Amniotic epithelial cell (primary cell): ENCODE measurements at regions not wholly inside any gene's neighbourhood (a gene's known extent, or its start where the extent isn't known, plus 50 kb on each side); places are given as distances from the start of the nearest gene placed in this dataset.

ENCODE experiments used
- DNase-seq: peaks from one replicate; pipeline ENCODE4 v3.0.0-alpha.2; 2010; ENCODE audit warnings: low read depth

- DNase-seq, result no peak
These were observed 67.7 kb downstream of the MGST1 start for GRCh38 chr12:16415155-16415554.

GRCh38 chr12:16417058-16417457 is 69.6 kb downstream of the MGST1 start:
- DNase-seq, result no peak

DNA sequence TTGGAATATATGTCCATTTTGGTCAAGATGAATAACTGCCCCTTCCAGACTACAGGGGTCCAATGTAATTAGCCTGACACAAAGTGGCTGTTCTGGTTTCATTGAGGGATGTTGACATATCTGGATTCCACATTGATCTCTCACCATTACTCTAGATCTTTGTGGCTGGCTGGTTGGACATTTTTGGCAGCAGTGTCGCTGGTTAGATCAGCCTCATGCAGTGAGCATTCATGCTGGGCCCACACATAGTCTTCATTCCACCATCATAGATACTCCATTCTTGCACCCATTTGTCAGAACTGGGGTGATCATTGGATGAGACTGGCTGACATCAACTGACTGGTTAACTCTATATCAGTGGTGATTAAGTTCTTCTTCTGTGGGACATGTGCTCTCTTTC is 74.4 kb downstream of the MGST1 start:
- DNase-seq, result peak; percentile 7

DNA sequence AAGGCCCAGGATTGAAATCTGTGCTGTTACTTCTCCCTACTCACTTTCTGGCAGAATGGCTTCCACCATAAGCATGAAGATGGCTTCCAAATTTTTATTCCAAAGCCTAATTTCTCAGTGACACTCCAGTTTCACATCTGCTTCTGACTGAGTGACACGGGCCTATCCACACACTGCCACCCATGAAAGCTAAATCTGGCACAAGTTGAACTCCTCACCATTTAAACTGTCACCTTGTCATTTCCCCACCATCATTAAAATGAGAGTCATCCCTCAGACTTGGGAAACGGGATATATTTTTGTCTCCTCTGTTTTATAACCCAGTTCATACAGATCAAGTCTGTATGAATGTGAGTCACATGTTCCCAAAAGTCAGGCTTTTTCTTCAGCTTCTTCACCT is 77.1 kb downstream of the MGST1 start:
- no peak for DNase-seq

DNA sequence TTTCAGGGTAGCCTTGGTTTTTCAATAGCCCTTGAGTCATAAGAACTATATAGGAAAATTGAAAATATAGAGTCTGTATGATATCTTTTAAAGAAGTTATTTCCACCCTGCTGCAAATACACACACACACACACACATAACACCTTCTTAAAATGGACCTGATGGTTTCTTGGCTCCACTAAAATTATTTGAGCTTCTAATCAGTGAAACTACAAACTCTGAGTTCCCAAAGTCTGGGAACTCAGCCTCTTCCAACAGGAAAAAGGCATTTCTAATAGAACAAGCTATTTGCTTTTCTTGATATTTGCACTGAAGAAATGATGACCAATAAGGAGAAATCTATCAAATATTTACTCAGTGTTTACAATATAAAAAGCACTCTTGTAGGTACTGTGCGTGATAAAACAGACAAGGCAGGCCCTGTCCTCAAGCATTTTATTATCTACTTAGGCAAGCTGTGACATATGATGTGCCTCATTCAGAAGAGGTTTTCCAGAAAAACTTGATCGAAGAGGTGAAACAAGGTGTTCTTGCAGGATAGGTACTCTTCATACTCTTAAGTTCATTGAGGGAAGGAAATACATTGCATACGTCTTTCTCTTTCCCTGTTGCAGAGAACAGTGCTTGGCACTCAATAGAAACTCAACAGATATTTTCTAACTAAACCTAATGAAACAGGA is 88.6 kb downstream of the MGST1 start:
- DNase-seq, result no peak

- DNase-seq, result no peak
These were observed 89.9 kb downstream of the MGST1 start for GRCh38 chr12:16437281-16437816.

DNA sequence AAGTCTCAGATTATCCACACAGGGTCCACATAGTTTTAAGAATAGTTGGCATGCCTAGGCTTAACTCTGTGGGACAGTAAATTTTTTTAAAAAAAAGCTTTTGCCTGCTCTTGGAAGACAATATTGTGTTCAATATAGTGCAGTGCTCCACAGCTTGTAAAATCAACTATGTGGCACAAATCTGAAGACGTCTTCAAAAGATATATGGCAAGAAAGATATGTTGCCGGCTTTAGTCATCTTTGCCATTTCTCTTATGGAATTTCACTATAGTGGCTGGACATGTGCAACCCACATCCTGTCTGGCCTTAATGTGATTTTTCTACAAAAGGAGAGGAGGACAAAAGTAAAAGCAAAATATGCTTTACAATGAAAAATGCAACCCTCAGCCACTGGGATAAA is 90.5 kb downstream of the MGST1 start:
- DNase-seq, result no peak

- peak; percentile 4 for DNase-seq
These were observed 102.0 kb downstream of the MGST1 start for GRCh38 chr12:16449459-16449858.

- no peak for DNase-seq
These were observed 105.9 kb downstream of the MGST1 start for GRCh38 chr12:16453319-16453718.

- DNase-seq, result peak; percentile 42
These were observed 107.0 kb downstream of the MGST1 start for GRCh38 chr12:16454481-16454880.

GRCh38 chr12:16458521-16459078 is 111.2 kb downstream of the MGST1 start:
- no peak for DNase-seq

DNA sequence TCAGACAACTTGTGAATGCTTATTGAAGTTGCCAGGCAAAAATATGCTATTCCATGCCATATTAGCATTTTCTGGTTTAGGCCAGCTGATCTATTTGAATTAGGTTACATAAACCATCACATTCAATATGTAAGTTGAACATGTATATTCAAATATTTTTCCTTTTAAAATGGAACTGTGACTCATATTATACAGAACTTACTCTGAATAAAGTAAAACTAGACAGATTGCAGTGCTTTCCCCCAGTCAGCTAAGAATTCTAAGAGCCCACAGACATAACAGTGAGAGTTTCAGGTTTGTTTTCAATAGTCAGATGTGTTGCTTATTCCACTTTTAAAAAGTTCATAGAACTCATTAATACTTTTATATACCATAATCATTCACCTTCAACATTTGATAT is 119.8 kb downstream of the MGST1 start:
- no peak for DNase-seq

DNA sequence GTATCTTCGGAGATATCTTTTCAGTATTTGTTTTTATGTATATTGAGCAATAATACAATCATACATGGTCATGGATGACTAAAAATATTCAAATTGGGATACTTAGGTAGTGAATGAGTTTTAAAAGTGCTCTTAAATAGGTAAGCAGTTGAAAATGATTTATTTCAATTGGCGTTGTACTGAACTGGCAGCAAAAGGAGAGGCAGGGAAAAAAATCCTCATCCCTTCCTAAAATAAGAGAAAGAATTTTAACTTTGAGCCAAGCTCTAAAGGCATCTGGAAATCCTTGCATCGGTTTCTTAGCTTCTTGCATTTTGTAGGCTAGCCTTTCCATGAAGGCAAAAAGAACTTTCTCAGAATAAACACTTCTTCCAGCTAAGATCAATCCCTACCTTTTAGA is 125.2 kb downstream of the MGST1 start:
- DNase-seq, result no peak

DNA sequence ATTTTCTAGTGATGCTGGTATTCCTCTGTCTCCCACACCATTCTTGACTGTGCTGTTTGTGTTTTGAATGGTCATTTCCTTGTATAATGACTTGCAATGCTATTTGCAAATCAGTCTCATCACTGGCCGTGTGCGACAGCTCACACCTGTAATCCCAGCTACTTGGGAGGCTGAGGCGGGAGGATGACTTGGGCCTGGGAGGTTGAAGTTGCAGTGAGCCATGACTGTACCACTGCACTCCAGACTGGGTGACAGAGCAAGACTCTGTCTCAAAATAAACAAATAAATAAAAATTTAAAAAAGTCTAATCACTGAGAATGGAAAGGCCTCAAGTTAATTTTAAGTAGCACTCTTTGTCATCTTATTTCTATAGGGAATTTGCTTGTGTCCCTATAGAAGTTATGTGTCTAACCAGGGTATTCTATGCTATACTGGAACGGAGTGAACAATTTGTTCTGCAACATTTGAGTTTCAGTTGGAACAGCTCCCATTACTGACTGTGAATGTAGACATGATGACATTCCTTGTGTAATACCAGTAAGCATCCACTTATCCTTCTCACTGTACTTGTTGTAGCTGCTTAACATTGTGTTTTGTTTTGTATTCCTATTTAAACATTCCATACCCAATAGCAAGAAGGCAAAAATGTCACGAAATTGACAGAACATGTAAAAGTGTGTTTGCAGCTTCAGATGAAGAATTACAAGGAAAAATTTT is 126.3 kb downstream of the MGST1 start:
- peak; percentile 74 for DNase-seq

- DNase-seq, result no peak
These were observed 127.4 kb downstream of the MGST1 start for GRCh38 chr12:16474801-16475200.

GRCh38 chr12:16475521-16475920 is 128.1 kb downstream of the MGST1 start:
- no peak for DNase-seq

DNA sequence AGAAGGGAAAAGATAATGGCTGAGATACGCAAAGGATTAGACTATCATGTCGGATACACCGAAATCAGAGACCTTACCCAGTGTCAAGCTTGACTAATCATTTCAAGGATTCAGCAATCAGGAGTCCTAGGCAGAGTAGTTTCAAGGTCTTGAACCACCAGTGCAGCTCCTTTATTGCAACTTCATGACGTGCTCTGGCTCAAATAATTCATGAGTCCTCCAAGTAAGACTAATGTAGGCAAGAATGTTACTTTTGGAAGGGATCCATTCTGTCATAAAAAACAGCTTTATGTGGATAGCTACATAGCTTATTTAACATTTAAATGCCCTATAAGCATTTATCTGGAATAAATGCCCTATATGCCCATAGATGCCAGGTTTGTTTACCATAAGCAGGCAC is 123.2 kb downstream of the LMO3 start:
- DNase-seq, result no peak

DNA sequence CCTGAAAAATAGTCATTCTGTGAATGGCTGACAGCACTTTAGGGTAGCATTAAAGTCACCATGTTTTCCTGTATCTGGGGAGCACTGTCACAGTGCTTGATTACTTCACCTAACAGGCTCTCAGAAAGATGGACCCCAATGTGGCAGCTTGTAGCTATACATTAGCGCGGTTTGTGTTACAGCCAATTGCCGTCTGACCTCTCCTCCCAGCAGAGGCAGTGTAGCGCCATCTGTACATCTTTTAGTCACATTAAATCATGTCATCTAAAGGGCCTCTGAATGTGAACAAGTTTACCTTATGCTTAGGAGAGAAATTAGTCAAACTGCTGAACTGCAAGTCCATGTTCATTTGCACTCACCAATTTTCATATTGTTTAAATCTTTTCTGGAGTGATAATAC is 113.7 kb downstream of the LMO3 start:
- no peak for DNase-seq

DNA sequence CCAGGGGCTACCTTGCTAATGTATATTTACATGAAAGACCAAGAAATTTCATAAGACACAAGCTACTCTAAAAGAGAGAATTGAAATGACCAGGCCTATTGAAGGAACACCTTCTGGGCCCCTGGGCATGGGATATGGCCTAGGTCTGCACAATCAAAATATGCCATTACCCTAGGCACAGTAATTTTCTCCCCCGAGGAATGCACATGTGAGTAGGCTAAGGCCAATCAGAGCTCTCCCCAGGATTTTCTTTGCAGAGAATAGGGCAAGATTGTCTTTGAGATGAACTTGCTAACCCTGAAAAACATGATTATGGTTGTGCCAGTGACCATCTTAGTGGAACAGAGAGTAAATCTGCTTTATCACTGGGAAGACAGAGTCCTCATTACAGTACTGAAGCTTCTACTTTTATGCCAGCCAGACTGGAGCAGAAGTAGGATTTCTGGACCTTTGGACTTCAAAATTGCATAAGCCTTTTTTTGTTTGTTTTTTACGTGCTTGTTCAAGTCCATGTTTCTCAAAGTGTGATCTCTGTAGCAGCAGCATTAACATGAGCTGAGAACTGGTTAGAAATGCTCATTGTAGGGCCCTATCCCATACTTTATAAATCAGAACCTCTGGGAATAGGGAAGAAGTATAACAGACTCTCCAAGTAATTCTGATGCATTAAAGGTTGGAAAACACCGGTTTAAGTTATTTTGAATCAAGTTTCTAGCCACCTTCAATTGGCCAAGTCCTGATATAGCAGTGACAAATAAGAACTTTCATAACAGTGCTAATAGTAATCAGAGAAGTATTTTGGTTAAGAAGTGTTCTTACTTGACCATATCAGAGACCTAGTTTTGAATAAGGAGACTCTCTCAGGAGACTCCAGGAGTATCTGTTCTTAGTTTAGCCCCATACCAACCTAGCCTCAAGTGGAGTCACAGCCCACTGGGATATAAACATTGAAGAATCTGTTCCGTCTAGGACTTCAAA is 112.9 kb downstream of the LMO3 start:
- no peak for DNase-seq

DNA sequence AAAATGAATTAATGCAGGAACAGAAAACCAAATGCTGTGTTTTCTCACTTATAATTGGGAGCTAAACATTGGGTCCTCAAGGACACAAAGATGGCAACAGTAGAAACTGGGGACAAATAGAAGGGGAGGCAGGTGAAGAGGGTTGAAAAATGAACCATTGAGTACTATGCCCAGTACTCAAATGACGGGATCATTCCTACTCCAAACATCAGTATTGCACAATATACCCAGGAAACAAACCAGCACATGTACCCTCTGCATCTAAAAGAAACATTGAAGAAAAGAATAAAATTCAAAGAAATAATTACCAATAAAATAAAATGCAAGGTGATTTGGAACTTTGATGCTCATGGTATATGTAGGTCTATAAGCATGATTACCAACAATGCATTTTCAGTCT is 110.8 kb downstream of the LMO3 start:
- no peak for DNase-seq
